ENCODE measurements at regions not wholly inside any gene's neighbourhood (a gene's known extent, or its start where the extent isn't known, plus 50 kb on each side); places are given as distances from the start of the nearest gene placed in this dataset.

DNA sequence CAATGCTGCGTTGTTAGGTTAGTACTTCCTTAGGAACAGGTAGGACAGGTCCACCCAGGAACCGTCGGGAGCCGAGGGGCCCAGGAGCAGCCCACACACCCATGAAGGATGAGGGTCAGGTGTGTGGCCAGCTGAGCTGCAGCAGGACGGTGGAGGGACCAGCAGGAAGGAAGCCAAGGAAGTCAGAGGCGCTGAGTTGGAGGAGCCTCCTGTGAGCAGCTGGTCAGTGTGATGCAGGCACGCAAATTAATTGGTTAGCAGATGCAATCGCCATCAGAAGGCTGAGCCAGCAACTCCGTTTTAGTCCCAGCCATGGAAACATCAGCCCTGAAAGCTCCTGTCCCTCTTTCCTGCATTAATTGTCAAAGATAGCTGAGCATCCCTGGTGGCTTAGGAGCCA lies 114.9 kb upstream of the SOX1 start:
- no peak for DNase-seq (ENCODE audit: low spot score)

DNA sequence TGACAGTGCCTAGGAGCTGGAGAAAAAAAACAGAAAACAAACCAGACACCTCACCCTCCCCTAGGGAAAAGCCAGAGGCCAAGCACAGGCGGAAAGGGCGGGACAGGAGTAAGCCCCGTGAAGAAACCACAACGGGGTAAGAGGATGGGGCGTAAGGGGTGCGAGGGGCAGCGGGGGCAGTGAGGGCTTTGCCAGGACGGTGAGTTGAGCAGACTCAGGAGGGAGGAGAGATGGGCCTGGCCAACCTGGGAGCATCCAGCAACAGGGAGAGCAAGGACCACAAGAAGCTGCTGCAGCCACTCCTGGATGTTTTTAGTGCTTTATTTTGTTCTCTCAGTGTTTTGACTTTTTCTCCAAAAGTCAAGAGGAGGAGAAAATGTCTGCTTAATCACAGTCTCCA lies 114.1 kb upstream of the SOX1 start:
- no peak for DNase-seq (ENCODE audit: low spot score)

- DNase-seq (ENCODE audit: low spot score): no peak
Observed at GRCh38 chr13:111953546-111954178, 113.3 kb upstream of the SOX1 start.

DNA sequence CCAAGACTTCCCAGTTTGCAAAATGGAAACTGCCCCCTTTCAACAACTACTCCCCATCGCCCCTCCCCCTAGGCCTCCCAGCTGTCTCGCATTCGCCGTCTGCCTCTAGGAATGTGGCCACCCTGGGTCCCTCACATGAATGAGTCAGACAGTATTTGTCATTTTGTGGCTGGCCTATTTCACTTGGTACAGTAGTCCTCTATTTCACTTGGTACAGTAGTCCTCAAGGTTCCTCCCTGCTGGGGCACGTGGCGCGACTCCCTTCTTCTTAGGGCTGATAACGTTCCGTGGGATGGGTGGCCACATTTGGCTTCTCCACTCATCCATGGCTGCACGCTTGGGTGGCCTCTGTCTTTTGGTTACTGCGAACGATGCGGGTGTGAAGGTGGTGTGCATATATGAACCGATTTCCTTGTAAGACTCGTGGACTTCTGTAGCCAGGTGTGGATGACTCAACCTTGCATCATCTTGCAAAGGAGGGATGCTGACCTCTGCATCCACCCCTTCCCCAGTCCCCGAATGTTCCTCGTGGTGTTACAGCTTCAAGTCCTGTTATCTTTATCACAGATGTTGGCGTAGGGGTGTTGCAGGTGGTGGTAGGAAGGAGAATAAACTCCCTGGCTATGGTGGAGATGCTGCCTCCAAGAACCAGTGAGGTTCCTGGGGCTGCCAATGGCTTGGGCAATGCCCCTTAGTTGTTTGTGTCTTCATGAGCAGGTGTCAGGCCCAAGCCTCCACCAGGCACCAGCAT lies 112.1 kb upstream of the SOX1 start:
- DNase-seq (ENCODE audit: low spot score): peak; percentile 22

DNA sequence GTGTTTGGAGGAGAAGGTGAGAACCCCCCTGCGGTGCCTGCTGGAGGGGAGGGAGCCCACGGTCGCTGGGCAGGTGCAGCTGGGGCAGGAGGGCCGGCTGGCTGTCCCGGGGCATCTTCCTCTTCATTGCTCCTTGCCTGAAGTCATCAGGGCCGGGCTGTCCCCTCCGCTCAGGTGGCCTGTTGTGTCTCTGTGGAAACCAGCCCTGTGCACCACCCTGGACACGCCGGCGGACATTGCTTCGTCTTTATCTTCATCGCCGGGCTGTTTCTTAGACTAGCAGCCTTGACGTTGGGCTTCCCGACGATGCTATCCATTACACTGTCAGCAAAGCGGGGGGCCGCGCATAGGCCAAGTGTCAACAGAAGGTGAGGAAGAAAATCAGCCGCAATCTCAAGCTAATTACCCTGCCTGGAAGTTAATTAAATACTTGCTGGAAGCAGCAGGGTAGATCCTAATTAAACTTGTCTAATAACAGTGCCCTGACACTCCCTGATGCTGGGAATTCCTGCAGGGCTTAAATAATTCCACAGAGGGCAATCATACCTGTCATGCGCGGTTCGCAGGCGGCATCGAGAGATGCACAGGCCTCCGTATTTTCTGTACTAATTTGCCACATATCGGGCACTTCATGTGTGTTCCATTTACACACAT lies 111.4 kb upstream of the SOX1 start:
- no peak for DNase-seq (ENCODE audit: low spot score)

DNA sequence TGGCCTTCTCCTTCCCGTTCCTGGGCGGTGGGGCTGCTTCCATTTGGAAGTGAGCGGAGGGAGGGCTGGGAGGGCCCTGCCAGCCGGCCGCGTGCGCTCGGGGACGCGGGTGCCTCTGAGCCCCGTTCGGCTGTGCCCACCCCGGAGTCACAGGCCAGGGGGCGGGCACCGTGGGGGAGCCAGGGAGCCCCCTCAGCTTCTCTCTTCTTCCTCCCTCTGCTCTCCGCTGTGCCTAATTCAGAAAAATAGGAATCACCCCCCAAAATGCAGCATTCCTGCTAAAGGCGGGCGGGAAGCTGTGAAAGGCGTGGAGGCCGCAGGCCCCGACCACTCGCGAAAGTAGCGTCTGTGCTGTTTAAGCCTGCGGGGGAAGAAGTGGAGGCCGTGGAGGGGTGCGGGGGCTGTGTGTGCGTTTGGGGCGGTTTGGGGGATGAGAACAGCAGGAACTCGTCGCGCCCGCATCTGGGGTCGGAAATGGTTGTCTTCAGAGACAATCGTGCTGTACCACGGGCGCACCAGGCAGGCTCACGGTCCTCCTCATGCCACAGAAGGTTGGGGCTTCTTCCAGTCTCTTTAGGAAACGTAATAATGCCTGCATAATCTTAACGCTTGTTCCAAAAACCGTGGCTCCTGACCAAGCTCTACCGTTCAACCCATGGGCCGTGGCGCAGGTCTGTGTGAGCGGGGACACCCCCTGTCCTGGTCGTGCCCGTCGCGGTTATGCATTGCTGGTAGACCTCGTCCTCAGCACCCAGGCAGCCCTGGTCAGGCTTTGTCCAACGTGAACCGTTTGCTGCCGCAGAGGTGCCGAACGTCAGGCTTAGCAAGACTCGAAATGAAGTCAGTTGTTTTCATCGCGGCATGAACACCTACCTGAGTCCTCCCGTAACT lies 110.4 kb upstream of the SOX1 start:
- DNase-seq (ENCODE audit: low spot score): no peak

DNA sequence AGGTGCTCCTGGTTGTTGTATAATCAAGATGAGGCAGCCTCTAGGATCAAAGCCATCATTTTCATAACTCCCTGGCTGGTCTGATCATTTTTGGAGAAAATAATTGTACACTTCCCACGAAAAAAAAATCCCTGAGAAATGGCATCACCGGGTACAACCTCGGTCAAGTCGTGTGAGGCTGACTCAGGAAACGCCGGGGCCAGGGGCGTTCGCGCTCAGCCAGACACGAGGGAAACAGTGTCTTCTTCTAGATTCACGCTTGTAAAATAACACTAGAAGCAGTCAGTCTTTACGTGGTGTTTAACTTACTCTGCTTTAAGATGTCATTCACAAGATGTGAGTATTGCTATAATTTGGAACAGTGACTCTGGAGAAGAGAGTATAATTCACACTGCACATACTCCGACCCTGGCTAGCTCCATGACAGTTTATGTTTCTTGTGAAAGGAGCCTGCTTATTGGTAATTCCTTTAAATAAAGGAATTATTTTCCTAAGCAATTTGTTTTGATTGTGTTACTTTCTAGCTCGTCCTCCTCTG lies 109.0 kb upstream of the SOX1 start:
- DNase-seq (ENCODE audit: low spot score): no peak

- no peak for DNase-seq (ENCODE audit: low spot score)
Observed at GRCh38 chr13:111958612-111959395, 108.1 kb upstream of the SOX1 start.

- no peak for DNase-seq (ENCODE audit: low spot score)
Observed at GRCh38 chr13:111960152-111960772, 106.7 kb upstream of the SOX1 start.

DNA sequence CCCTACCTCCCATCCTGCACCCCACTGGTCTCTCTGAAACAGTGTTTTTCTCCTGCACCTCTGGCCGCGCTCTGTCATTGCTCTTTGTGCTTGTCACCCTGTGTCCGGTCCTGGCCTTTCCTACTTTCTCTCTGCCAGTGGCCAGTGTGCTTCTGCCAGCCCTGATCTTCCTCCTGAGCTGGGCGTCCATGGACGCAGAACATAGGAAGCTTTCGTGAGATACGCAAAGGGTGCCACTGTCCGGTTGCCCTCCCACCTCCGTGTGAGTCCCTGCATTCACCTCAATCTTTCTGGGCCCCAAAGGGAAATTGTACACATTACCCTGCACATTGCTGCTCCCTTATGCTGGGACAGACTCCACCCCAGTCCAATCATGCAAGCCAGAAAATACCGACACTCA lies 105.7 kb upstream of the SOX1 start:
- DNase-seq (ENCODE audit: low spot score): no peak

- no peak for DNase-seq (ENCODE audit: low spot score)
Observed at GRCh38 chr13:111961651-111962192, 105.2 kb upstream of the SOX1 start.

DNA sequence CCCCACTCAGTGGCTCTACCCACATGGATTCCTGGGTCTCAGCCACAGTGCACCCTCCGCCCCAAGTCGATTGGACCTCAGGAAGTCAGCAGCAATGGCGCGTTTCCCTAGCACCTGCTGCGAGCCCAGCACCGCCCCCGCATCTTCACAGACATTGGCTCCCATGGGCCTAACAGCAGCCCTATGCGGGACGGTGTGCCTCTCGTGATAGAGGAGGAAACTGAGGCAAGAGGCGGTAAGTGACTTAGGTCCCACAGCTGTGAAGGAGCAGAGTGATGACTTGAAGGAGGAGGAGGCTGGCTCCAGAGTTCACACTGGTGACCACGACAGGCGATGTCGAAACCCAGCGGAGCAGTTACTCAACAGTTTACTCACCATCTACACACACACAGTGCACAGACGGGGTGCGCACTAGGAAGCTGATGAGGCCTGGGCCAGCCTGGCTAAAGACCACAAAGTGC lies 104.5 kb upstream of the SOX1 start:
- DNase-seq (ENCODE audit: low spot score): no peak

DNA sequence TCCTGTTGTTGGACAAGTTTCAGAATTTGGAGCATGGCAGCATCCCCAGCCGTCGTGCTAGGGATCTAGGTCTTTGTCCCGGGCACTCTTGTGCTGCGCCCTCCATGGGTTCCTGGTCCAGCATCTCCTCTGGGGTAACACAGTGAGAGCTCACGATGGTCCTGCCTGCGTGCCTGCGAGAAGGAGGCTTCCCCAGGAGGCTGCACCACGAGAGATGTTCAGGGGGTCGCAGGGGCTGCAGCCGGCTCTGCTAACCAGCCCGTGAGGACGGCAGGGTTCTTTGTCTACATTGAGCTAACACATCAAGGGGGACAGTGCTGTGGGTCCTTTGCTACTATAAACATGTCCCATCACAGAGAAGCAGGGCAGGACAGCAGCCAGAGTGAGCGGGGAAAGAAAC lies 103.9 kb upstream of the SOX1 start:
- no peak for DNase-seq (ENCODE audit: low spot score)

DNA sequence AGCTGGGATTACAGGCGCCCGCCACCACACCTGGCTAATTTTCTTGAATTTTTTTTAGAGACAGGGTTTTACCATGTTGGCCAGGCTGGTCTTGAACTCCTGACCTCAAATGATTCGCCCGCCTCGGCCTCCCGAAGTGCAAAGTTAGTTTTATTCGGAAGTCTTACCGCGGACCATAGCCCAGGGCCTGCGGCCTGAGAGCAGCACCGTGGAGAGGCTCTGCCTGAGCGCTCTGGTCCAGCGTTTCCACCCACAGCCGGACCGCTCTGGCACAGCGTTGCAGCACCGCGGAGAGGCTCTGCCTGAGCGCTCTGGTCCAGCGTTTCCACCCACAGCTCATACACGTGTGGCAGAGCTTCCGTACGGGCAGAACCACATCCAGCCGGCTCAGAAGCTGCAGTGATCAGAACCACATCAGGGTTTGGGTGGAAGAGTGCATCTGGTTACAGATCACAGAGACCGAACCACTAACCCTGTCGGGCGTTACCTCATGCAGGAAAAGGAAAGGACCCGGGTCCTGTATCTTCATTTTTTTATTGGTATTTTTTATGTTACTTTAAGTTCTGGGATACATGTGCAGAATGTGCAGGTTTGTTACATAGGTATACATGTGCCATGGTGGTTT lies 102.4 kb upstream of the SOX1 start:
- DNase-seq (ENCODE audit: low spot score): no peak

GRCh38 chr13:111965466-111966214 lies 101.3 kb upstream of the SOX1 start:
- DNase-seq (ENCODE audit: low spot score): no peak

GRCh38 chr13:111966933-111967332 lies 100.0 kb upstream of the SOX1 start:
- no peak for DNase-seq (ENCODE audit: low spot score)

DNA sequence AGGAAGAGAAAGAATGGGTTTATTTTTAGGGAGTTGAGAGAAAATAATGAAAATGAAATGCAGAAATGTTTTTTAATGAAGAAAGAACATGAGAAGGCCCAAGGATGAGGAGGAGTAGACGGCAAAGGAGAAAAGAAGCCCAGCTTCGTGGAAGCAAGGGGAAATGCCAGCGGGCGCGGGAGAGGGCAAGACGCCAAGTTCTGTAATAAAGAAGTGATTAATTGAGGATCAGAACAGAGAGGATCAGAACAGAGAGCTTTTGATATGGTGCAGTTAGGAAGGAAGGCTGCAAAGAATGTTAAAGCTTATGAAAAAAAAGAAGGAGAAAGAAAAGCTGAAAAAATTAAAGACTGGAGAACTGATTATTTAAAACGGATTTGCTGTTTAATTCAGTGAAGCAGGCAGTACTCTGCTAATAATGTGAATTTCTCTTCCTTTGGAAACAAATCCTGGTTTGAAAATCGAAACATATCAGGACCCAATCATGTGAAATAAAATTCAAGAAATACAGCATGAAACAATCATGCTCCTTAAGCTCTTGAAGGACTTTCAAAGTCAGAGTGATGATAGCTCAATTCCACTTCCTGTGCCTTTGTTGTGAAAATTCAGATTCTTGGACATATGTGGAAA lies 99.3 kb upstream of the SOX1 start:
- no peak for DNase-seq (ENCODE audit: low spot score)

GRCh38 chr13:111968336-111969010 lies 98.5 kb upstream of the SOX1 start:
- no peak for DNase-seq (ENCODE audit: low spot score)
